ENCODE measurements at regions not wholly inside any gene's neighbourhood (a gene's known extent, or its start where the extent isn't known, plus 50 kb on each side); places are given as distances from the start of the nearest gene placed in this dataset.

DNA sequence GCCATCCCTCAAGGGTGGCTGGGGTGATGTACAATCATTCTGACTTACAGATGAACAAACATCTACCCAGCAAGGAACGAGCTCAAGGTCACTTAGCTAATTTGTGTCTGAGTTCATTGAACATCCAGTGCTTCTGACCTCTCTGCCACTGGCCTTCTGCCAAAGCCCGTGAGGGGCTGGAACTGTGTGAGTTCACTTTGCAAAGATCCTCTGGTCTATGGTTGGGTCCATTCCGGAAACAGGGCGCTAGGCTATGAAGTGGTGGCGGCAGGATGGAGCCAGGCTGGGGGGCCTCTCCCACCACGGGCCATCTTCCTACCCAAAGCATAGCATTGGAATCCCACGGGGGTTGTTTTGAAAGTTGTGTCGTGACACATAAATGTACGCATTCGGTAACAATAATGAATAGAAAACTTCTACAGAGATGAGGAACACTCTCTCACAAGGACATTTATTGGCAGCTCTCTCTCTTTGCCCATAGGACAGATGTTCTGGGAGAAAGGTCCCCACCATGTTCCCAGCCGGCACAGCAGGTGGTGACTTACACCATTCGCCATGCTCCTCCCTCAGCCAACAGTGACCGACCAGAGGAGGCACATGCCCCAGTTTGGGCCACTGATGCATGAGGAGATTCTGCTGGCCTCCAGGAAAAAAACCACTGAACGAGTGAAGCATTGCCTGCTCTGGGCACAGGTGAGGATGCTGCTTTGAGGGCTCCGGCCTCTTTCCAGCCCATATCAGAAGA, 214.7 kb upstream of the CHRNA7 start:
- H3K27ac ChIP-seq (ENCODE audit: extremely low read depth, low read depth, low read length) = no peak overlapping the region
- H3K4me3 ChIP-seq (ENCODE audit: low read depth, low read length) = no peak overlapping the region
- TF ChIP-seq MYNN (tag by site-specific recombination; IDR thresholded peaks at IDR 0.05; ENCODE audit: borderline replicate concordance) = no peak
- TF ChIP-seq, protein P1, sequence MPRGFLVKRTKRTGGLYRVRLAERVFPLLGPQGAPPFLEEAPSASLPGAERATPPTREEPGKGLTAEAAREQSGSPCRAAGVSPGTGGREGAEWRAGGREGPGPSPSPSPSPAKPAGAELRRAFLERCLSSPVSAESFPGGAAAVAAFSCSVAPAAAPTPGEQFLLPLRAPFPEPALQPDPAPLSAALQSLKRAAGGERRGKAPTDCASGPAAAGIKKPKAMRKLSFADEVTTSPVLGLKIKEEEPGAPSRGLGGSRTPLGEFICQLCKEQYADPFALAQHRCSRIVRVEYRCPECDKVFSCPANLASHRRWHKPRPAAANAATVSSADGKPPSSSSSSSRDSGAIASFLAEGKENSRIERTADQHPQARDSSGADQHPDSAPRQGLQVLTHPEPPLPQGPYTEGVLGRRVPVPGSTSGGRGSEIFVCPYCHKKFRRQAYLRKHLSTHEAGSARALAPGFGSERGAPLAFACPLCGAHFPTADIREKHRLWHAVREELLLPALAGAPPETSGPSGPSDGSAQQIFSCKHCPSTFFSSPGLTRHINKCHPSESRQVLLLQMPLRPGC (tag by site-specific recombination; IDR thresholded peaks at IDR 0.05) = no peak
- TF ChIP-seq ZNF433 (tag by site-specific recombination; IDR thresholded peaks at IDR 0.05; ENCODE audit: low read depth) = no peak
- no peak for TF ChIP-seq KLF1 (tag by site-specific recombination; IDR thresholded peaks at IDR 0.05)
- TF ChIP-seq, protein P2, sequence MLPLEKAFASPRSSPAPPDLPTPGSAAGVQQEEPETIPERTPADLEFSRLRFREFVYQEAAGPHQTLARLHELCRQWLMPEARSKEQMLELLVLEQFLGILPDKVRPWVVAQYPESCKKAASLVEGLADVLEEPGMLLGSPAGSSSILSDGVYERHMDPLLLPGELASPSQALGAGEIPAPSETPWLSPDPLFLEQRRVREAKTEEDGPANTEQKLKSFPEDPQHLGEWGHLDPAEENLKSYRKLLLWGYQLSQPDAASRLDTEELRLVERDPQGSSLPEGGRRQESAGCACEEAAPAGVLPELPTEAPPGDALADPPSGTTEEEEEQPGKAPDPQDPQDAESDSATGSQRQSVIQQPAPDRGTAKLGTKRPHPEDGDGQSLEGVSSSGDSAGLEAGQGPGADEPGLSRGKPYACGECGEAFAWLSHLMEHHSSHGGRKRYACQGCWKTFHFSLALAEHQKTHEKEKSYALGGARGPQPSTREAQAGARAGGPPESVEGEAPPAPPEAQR (tag by site-specific recombination; IDR thresholded peaks at IDR 0.05) = no peak
- TF ChIP-seq ZBTB7A (tag by site-specific recombination; IDR thresholded peaks at IDR 0.05; ENCODE audit: low read depth) = no peak
- TF ChIP-seq, protein P3, sequence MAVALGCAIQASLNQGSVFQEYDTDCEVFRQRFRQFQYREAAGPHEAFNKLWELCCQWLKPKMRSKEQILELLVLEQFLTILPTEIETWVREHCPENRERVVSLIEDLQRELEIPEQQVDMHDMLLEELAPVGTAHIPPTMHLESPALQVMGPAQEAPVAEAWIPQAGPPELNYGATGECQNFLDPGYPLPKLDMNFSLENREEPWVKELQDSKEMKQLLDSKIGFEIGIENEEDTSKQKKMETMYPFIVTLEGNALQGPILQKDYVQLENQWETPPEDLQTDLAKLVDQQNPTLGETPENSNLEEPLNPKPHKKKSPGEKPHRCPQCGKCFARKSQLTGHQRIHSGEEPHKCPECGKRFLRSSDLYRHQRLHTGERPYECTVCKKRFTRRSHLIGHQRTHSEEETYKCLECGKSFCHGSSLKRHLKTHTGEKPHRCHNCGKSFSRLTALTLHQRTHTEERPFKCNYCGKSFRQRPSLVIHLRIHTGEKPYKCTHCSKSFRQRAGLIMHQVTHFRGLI (tag by site-specific recombination; IDR thresholded peaks at IDR 0.05) = no peak
- TF ChIP-seq ZNF292 (tag by site-specific recombination; IDR thresholded peaks at IDR 0.05; ENCODE audit: borderline replicate concordance, low read depth) = no peak
- no peak for TF ChIP-seq ZNF16 (tag by site-specific recombination; IDR thresholded peaks at IDR 0.05; ENCODE audit: low read depth)
- TF ChIP-seq ZNF214 (tag by site-specific recombination; IDR thresholded peaks at IDR 0.05; ENCODE audit: borderline replicate concordance) = no peak
- TF ChIP-seq, protein P4, sequence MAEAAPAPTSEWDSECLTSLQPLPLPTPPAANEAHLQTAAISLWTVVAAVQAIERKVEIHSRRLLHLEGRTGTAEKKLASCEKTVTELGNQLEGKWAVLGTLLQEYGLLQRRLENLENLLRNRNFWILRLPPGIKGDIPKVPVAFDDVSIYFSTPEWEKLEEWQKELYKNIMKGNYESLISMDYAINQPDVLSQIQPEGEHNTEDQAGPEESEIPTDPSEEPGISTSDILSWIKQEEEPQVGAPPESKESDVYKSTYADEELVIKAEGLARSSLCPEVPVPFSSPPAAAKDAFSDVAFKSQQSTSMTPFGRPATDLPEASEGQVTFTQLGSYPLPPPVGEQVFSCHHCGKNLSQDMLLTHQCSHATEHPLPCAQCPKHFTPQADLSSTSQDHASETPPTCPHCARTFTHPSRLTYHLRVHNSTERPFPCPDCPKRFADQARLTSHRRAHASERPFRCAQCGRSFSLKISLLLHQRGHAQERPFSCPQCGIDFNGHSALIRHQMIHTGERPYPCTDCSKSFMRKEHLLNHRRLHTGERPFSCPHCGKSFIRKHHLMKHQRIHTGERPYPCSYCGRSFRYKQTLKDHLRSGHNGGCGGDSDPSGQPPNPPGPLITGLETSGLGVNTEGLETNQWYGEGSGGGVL (tag by site-specific recombination; IDR thresholded peaks at IDR 0.05) = no peak
- no peak for TF ChIP-seq GLIS1 (tag by site-specific recombination; IDR thresholded peaks at IDR 0.05)
- TF ChIP-seq, protein P5, sequence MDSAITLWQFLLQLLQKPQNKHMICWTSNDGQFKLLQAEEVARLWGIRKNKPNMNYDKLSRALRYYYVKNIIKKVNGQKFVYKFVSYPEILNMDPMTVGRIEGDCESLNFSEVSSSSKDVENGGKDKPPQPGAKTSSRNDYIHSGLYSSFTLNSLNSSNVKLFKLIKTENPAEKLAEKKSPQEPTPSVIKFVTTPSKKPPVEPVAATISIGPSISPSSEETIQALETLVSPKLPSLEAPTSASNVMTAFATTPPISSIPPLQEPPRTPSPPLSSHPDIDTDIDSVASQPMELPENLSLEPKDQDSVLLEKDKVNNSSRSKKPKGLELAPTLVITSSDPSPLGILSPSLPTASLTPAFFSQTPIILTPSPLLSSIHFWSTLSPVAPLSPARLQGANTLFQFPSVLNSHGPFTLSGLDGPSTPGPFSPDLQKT (IDR thresholded peaks at IDR 0.05; ENCODE audit: borderline replicate concordance, low read depth, low read length) = no peak
- TF ChIP-seq, protein P6, sequence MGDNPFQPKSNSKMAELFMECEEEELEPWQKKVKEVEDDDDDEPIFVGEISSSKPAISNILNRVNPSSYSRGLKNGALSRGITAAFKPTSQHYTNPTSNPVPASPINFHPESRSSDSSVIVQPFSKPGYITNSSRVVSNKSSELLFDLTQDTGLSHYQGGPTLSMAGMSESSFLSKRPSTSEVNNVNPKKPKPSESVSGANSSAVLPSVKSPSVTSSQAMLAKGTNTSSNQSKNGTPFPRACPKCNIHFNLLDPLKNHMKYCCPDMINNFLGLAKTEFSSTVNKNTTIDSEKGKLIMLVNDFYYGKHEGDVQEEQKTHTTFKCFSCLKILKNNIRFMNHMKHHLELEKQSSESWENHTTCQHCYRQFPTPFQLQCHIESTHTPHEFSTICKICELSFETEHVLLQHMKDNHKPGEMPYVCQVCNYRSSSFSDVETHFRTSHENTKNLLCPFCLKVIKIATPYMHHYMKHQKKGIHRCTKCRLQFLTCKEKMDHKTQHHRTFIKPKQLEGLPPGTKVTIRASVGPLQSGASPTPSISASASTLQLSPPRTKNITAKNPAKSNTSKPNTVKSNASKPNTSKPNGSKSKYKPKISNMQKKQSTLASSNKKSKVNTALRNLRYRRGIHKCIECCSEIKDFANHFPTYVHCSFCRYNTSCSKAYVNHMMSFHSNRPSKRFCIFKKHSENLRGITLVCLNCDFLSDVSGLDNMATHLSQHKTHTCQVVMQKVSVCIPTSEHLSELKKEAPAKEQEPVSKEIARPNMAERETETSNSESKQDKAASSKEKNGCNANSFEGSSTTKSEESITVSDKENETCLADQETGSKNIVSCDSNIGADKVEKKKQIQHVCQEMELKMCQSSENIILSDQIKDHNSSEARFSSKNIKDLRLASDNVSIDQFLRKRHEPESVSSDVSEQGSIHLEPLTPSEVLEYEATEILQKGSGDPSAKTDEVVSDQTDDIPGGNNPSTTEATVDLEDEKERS (tag by site-specific recombination; IDR thresholded peaks at IDR 0.05) = no peak
- no peak for TF ChIP-seq ZNF558 (tag by site-specific recombination; IDR thresholded peaks at IDR 0.05)
- ChIA-PET POLR2A (no interaction called here), CTCF (no interaction called here)
- H3K9me3 ChIP-seq (ENCODE audit: control insufficient read depth, insufficient read depth, low read depth, low read length) = no peaks in the 10 kb centered on the region
- H3K4me1 ChIP-seq (ENCODE audit: control insufficient read depth, insufficient read depth, low read length) = no peaks in the 10 kb centered on the region
- H3K36me3 ChIP-seq (ENCODE audit: control insufficient read depth in 2 of 2, insufficient read depth in 1 of 2, low read length in 2 of 2) = no peaks in the 10 kb centered on the region

All from HEK293 (cell line).